ENCODE measurements at regions not wholly inside any gene's neighbourhood (a gene's known extent, or its start where the extent isn't known, plus 50 kb on each side); places are given as distances from the start of the nearest gene placed in this dataset.

DNA sequence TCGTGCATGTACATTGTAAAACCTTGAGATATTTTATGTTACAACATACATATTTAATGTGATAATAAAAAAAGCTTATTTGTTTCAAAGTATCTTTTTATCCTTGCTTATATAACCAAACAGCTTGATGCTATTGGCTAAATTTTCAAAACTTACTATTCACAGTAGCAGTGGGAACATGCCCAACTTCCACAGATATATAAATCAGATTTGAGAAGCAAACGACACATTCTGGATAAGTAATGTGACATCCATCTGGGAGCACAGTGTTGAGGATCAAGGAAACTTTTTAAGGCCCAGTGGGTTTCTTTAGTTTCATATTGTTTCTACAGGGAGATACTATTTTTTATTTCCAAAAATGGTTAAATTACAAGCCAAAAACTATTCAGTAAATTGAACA, 350.7 kb downstream of the SEC23A start:
- TF ChIP-seq, protein P1, sequence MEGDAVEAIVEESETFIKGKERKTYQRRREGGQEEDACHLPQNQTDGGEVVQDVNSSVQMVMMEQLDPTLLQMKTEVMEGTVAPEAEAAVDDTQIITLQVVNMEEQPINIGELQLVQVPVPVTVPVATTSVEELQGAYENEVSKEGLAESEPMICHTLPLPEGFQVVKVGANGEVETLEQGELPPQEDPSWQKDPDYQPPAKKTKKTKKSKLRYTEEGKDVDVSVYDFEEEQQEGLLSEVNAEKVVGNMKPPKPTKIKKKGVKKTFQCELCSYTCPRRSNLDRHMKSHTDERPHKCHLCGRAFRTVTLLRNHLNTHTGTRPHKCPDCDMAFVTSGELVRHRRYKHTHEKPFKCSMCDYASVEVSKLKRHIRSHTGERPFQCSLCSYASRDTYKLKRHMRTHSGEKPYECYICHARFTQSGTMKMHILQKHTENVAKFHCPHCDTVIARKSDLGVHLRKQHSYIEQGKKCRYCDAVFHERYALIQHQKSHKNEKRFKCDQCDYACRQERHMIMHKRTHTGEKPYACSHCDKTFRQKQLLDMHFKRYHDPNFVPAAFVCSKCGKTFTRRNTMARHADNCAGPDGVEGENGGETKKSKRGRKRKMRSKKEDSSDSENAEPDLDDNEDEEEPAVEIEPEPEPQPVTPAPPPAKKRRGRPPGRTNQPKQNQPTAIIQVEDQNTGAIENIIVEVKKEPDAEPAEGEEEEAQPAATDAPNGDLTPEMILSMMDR (IDR thresholded peaks at IDR 0.05) = no peak
- TF ChIP-seq POLR2A (IDR thresholded peaks at IDR 0.05) = no peak
